Stimulated activated naive CD4-positive, alpha-beta T cell treated with Interleukin-2 at 50 U/mL for 16 hours (primary cell): ENCODE measurements at regions not wholly inside any gene's neighbourhood (a gene's known extent, or its start where the extent isn't known, plus 50 kb on each side); places are given as distances from the start of the nearest gene placed in this dataset.
"Not testable (repeated sequence)": the region's sequence is repeated elsewhere in the genome, so short reads cannot be mapped to it uniquely, and the experiment has no call there.

ENCODE experiments used
- DNase-seq: peaks from one replicate; lab custom pipeline; 2025; lab: John Stamatoyannopoulos, UW

GRCh38 chr10:100612601-100613595, 77.2 kb downstream of the HIF1AN start:
- DNase-seq = no peak

GRCh38 chr10:100613846-100614245, 78.1 kb downstream of the HIF1AN start:
- DNase-seq = no peak

- DNase-seq = no peak
Observed at GRCh38 chr10:100614429-100615095, 78.8 kb downstream of the HIF1AN start.

- DNase-seq = no peak
Observed at GRCh38 chr10:100615241-100615640, 79.5 kb downstream of the HIF1AN start.

- no peak for DNase-seq
Observed at GRCh38 chr10:100615908-100616307, 80.2 kb downstream of the HIF1AN start.

GRCh38 chr10:100618091-100618615, 82.4 kb downstream of the HIF1AN start:
- no peak for DNase-seq

GRCh38 chr10:100618632-100619255, 83.0 kb downstream of the HIF1AN start:
- DNase-seq = no peak

DNA sequence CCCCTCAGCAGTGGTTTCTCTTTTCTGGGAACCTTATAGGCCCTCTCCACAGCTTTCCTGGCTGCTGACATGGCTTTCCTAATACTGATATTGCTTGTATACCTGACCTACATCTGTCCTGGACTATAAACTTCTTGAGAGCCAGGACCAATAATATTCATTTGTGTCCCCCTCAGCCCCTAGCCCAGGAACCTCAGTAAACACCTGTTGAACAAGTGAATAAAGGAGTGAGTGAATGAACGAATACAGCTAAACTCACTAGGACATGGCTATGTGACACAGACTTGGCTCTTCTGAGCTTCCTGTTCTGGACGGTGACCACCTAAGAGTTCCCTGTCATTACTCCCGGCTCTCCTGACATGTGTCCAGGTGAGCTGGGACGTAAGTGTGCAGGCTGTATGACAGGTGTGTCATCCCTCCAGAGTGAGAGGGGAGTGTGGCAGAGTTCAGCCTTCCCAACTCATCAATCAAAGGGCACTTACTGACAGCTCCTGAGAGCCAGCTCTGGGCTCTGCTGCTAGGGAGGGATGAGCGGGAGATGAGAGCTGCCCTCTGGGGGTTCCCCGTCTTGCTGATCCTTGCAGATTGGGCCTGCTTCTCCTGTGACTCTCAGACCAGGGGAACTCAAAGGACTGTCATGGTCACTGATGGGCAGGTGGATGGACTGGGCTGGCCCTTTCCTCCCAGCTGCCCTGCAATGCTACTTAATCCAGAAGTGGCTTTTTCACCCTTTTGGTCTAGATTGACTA, 84.5 kb downstream of the HIF1AN start:
- DNase-seq = no peak

- DNase-seq = no peak
Observed at GRCh38 chr10:100621360-100622205, 85.8 kb downstream of the HIF1AN start.

DNA sequence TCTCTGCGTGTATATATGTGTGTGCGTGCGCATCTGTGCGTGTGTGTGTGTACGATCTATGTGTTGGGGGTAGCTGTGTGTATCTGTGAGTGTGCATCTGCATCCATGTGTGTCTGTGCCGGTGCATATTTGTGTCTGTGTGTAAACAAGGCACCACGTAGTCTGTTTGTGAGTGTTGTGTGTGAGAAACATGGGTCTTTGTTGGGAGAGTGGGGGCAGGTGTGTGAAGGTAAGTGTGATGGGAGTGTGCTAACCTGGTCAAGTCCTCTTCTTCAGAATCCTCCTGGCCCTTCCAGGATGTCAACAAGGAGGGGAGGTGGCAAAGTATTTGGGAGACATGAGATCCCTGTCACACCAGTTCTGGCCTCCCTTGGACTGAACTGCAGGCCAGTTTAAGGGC, 87.2 kb downstream of the HIF1AN start:
- DNase-seq = no peak

DNA sequence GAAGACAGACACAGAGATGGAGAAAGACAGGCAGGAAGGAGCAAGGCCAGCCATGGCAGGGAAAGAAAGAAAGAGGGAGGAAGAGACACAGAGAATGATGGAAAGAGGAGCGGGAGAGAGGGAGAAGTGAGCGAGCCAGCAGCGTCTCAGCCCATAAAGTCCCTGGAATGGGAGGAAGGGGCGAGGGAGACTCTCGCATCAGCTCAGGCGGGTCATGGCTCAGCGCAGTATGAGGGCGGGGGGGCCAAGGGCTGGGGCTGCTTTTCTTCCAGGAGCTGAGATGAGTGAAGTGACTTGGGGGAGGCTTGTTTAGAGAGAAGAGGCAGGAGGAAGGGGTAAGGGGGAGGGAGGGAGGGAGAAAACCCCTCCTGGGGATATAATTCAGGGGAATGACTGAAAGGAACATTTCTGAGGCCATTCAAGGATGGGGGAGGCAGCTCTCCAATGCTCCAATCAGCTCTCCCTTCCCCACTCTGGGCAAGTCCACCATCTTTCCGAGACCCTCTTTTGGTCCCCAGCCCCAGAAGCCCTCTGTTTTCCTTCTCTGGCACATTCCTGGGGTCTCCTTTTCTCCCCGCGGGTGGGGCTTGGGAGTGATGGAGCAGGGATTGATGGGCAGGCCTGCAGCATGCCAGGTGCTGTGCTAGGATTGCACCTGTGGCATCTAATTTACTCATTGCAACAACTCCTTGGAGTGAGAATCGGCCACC, 87.9 kb downstream of the HIF1AN start:
- DNase-seq = no peak

GRCh38 chr10:100624298-100624697, 88.6 kb downstream of the HIF1AN start:
- no peak for DNase-seq

DNA sequence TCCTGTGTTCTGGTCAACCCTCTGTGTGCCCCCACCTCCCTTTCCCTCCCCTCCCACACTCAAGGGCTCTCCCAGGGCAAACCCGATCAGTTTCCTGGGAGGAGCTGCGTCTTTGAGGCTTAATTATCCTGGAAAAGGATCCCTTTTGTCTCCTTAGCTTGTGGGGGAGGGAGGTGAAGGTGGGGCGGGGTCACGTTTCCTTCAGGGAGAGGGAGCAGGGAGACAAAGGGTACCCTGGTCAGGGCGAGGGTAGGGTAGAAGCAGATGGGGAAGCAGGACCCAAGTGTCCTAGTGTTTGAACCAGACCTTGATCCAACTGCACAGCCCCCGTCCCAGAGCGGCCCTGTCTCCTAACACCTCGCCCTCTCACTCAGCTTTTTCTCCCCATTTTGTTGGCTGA, 90.1 kb downstream of the HIF1AN start:
- DNase-seq = no peak

DNA sequence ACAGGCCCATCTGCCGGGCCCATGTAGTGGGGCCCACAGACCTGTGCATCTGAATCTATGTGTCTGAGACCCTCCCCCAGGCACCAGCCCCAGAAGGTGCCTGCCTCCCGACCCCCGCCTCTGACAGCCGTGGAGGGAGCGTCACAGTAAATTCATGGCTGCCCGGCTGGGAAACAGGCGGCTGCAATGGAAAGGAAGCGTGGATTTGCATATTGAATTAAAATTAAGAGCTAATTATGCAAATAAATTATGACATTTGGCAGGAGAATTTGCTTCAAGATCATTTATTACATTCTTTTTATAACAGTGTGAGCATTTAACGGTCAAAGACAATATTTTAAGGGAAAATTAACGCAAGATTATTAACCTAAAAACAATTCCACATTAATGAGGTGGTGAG, 92.3 kb downstream of the HIF1AN start:
- no peak for DNase-seq

DNA sequence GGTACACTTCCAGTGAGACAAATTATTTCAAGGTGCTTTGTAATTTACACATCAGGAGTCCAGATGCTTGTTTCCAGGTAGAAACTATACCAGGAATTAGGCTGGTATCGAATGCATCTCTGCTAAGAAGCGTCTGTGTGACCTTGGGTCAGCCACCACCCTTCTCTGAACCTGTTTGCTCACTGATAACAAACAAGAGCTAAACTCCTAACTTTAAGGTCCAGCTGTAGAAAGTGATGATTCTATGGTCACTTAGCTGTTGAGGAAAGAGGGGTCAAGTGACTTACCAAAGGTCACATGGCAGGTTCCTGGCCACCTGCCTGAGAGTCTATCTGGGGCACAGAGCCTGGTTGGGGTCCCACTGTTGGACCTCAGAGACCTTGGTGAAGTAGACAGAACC, 95.4 kb downstream of the HIF1AN start:
- no peak for DNase-seq

DNA sequence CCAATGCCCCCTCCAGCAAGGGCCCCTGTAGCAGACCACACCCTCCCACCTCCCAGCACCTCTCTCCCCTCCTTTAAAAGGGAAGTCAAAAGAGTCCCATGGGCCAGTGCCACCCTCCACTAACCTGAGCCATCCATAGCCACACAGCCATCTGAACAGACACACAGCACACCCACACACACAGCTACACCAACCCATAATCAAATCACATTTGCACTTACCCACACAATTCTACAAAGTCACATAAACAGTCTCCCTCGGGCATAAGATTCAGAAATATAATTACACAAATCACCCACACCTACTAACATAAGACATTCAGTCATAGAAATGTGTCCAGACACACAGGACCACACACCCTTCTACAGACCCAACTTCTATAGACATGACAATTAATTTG, 96.3 kb downstream of the HIF1AN start:
- no peak for DNase-seq

DNA sequence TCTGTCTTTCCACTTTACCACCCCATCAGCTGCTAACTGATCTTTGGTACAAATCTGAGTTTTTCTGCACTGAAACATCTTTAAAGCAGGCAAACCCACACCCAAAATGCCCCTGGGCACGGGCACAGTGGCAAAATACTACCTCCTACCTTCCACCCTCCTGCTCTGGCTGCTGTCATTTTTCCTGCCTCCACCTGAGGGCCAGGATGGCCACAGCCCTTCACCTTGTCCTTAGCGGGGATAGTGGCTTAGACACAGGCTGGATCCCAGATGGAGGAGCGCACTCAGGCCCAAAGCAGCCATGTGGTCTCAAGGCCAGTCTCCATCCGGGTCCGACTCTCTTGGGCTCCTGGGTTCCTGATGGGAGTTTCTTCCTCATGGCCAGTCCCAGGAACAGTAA, 98.3 kb downstream of the HIF1AN start:
- no peak for DNase-seq

GRCh38 chr10:100636848-100637553, 101.3 kb downstream of the HIF1AN start:
- DNase-seq = no peak

DNA sequence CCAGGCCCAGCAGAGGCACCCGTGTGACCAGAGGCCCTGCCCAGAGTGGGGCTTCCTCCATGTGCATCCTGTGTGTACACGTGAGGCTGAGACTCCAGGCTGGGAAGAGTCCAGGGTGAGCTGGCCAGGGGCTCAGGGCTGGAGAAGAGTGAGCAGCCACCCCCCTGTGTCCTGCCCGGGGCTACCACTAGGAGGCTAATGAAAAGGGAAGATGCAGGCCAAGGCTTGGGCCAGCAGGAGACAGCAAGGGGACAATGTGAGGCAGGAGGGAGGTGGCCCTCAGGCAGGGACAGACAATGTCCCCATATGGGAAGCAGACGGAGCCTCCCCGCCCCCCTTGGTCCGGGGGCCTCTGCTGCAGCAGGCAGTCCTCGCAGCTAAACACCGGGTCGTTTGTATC, 102.0 kb downstream of the HIF1AN start:
- DNase-seq = no peak

DNA sequence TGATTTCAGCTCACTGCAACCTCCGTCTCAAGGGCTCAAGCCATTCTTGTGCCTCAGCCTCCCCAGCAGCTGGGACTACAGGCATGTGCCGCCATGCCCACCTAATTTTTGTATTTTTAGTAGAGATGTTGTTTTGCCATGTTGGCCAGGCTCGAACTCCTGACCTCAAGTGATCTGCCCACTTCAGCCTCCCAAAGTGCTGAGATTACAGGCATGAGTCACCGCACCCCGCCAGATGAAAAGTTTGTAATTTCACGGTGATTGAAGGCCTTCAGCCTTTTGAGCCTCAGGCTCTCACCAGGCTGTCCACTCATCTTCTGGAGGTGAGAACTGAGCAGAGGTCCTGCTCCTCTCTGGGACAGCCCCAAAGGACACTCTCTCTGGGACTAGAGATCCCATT, 103.2 kb downstream of the HIF1AN start:
- DNase-seq = not testable (repeated sequence)
